Activated naive CD4-positive, alpha-beta T cell treated with anti-CD3 and anti-CD28 coated beads, Interleukin-2, amount 50 U/mL, for 24 hours (primary cell): ENCODE measurements at regions not wholly inside any gene's neighbourhood (a gene's known extent, or its start where the extent isn't known, plus 50 kb on each side); places are given as distances from the start of the nearest gene placed in this dataset.

Experiments
- H3K27ac Mint-ChIP-seq: one replicate; pipeline ENCODE4 v1.8.0; 2021; ENCODE audit warnings: mild to moderate bottlenecking, mixed read lengths
- H3K27me3 Mint-ChIP-seq: one replicate; pipeline ENCODE4 v1.8.0; 2021; ENCODE audit warnings: mixed read lengths
- H3K36me3 Mint-ChIP-seq: one replicate; pipeline ENCODE4 v1.8.0; 2021; ENCODE audit warnings: mixed read lengths
- H3K4me1 Mint-ChIP-seq: one replicate; pipeline ENCODE4 v1.8.0; 2021; ENCODE audit warnings: mixed read lengths
- H3K4me3 Mint-ChIP-seq: one replicate; pipeline ENCODE4 v1.8.0; 2021; ENCODE audit warnings: mild to moderate bottlenecking, mixed read lengths
- H3K9me3 Mint-ChIP-seq: one replicate; pipeline ENCODE4 v1.8.0; 2021; ENCODE audit warnings: mixed read lengths

DNA sequence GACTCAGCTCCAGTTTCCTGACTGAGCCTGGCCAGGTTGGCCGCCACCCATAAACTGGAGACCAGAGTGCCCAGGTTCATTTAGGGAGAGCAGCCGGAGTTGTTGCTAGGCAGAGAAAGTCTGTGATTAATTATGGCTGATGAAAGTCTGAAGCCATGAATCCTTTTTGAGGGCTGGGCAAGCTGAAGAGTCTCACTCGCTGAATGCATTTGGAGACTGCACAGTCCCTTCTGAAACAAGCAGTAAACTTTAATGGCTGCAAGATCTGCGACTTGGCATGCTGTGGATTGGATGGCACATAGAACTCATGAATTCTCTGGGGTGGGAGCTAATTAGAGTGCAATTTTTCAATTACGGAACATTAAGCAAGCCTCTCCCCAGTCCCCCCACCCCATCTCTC lies 282.1 kb downstream of the RPLP1 start:
- Mint-ChIP-seq H3K36me3 (no peaks in the 10 kb centered on the region), H3K9me3 (no peaks in the 10 kb centered on the region), H3K4me3 (no peak overlapping the region), H3K27me3 (peaks cover 1% of the 10 kb centered on the region), H3K4me1 (peaks cover 27% of the 10 kb centered on the region), H3K27ac (peak overlapping the region; percentile 41)

DNA sequence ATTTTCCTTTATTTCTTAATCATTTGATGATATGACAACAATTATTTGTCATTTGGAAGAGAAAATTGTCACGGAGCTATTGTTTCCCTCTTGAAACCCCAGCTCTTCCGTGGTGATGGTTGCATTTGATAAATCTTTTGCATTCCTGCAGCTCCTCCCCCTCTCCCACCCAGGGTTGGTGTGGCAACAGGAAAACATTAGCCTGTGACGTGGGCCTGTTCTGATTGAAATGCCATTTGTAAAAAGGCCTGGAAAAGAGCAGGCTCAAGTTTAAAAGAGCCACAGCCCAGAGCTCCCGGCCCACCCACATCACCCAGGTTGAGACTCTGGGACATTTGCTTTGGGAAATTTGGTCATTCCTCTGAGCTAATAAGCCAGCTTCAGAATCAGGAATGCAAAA lies 282.5 kb downstream of the RPLP1 start:
- no peak overlapping the region for H3K4me3 Mint-ChIP-seq
- no peaks in the 10 kb centered on the region for H3K9me3 Mint-ChIP-seq
- peaks cover 25% of the 10 kb centered on the region for H3K4me1 Mint-ChIP-seq
- peaks cover 1% of the 10 kb centered on the region for H3K27me3 Mint-ChIP-seq
- H3K36me3 Mint-ChIP-seq, result no peaks in the 10 kb centered on the region
- no peak overlapping the region for H3K27ac Mint-ChIP-seq

DNA sequence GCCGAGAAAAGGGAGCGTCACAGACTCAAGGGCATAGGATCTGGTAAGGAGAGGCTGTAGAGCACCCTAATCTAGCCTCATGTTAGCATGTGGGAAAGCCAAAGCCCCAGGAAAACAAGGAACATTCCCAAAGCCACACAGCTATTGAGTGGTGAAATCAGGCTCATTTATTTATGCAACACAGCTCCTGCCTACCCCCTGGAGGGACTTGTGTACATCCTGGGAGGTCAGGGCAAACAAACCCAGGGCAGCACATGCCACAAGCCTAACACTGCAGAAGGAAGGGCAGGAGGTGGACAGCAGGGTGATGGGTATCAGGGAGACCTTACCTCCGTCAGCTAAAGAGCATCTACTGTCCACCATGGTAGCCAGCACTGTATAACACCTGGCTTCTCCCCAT lies 283.5 kb downstream of the RPLP1 start:
- Mint-ChIP-seq H3K27me3 (peaks cover 1% of the 10 kb centered on the region), H3K36me3 (peaks cover 1% of the 10 kb centered on the region), H3K27ac (no peak overlapping the region), H3K4me1 (peaks cover 17% of the 10 kb centered on the region), H3K4me3 (no peak overlapping the region), H3K9me3 (no peaks in the 10 kb centered on the region)

DNA sequence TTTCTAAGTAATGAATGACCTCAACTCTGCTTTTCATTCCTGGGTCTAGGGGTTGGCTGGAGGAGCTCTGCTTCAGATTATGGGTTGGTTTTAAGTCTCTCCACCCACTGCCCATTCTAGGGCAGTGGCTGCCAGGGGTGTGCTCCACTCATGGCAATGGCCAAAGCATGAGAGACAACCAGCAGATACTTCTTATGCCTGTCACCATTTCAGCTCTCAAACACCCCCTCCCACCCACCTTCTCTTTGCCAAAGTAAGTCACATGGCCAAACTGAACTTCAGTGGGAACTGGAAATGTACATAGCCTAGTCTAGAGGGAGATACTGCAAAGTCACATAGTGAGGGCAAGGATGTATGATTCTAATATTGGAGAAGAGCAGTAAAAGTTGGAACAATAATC lies 285.3 kb downstream of the RPLP1 start:
- peaks cover 12% of the 10 kb centered on the region for H3K4me1 Mint-ChIP-seq
- no peak overlapping the region for H3K4me3 Mint-ChIP-seq
- H3K36me3 Mint-ChIP-seq, result peaks cover 1% of the 10 kb centered on the region

DNA sequence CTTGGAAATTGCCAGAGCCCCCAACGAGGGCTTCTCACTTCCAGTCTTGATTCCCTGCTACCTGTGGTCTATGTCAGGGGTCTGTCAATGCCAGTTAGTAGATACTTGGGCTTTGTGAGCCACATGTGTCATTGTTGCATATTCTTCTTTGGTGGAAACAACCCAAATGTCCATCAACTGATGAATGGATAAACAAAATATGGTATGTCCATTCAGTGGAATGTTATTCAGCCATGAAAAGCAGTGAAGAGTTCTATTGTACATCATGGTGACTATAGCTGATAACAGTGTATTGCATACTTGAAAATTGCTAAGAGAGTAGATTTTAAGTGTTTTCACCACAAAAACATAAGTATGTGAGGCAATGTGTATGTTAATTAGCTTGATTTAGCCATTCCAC lies 288.1 kb downstream of the RPLP1 start:
- H3K4me1 Mint-ChIP-seq, result peaks cover 31% of the 10 kb centered on the region
- H3K9me3 Mint-ChIP-seq, result no peaks in the 10 kb centered on the region
- no peak overlapping the region for H3K4me3 Mint-ChIP-seq
- H3K27ac Mint-ChIP-seq, result peak overlapping the region; percentile 79
- peaks cover 1% of the 10 kb centered on the region for H3K27me3 Mint-ChIP-seq
- peaks cover 1% of the 10 kb centered on the region for H3K36me3 Mint-ChIP-seq

More for the DNA sequence above, 285.3 kb downstream of the RPLP1 start:
- Mint-ChIP-seq H3K27me3 (peaks cover 1% of the 10 kb centered on the region), H3K9me3 (no peaks in the 10 kb centered on the region), H3K27ac (no peak overlapping the region)

DNA sequence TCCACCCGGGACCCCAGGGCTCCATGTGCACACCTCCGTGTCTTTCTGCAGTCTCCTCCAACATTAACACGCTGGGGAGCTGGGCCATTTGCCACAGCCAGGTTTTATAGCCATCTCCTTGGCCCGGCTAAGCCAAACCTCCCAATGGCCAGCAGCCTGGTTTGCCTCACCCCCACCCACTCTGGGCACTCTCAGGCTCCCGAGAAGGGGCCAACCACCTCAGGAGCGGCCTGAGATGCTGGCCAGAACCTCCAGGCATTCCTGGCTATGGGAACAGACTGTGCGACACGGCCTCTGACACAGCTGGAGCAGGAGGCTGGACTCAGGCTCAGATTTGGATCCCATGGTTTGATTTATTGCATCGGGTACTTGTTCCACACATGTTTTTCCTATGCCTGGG lies 289.7 kb downstream of the RPLP1 start:
- H3K4me3 Mint-ChIP-seq, result no peak overlapping the region
- H3K27me3 Mint-ChIP-seq, result peaks cover 4% of the 10 kb centered on the region
- H3K27ac Mint-ChIP-seq, result no peak overlapping the region
- peaks cover 1% of the 10 kb centered on the region for H3K36me3 Mint-ChIP-seq
- peaks cover 35% of the 10 kb centered on the region for H3K4me1 Mint-ChIP-seq
- no peaks in the 10 kb centered on the region for H3K9me3 Mint-ChIP-seq

DNA sequence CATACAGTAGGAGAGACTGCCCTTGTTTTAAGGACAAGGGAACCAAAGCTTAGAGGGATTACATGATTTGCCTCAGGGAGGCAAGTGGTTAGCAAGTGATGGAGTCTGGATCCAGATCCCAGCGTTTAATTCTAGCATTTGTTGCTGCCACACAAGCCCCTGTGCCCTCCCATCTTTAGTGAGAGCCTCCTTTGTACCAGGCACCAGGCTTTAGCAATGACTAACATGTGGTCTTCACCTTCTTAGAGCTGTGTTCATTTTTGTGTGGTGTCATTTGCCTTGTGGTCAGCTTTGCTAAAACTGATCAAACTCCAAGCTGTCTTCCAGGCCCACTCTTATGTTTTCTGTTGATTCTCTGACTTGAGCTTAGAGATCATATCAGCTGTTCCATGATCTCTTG lies 290.5 kb downstream of the RPLP1 start:
- no peak overlapping the region for H3K4me3 Mint-ChIP-seq
- no peaks in the 10 kb centered on the region for H3K9me3 Mint-ChIP-seq
- H3K36me3 Mint-ChIP-seq, result peaks cover 1% of the 10 kb centered on the region
- no peak overlapping the region for H3K27ac Mint-ChIP-seq
- H3K4me1 Mint-ChIP-seq, result peaks cover 35% of the 10 kb centered on the region
- peaks cover 4% of the 10 kb centered on the region for H3K27me3 Mint-ChIP-seq

DNA sequence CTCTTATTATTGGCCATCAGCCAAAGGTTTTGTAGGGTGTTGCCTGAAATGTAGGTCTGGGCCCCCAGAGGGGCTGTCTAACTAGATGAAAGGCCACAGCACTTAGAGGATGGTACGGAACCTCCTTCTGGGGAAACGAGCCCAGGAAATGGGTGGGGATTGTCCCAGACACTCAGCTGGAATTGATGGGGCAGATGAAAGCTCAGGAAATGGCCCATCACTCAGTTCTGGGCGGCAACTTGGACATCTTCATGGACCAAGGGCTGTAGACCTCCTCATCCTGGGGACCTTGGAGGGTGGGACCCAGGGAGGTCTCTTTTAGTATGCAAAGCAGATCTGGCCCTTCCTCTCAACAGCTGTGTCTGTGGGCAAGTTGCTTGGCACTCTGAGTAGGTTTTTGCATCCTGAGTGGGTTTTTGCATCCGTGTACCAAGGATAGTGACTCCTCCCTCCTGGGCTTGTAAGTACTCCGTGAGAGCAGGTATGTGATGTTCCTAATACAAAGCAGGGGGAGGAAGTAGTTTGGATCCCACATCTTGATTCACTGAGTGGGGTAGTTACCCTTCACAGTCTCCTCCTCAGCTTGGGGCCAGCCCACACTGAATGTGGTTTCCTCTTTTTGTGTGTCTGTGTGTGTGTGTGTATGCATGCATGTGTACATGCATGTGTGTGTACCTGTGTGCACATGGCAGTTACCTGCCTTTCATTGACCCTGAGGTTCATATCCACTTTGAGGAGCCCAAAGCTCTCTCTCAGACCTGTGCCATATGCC lies 292.0 kb downstream of the RPLP1 start:
- no peak overlapping the region for H3K4me3 Mint-ChIP-seq
- H3K4me1 Mint-ChIP-seq, result peaks cover 37% of the 10 kb centered on the region
- H3K27ac Mint-ChIP-seq, result no peak overlapping the region
- H3K27me3 Mint-ChIP-seq, result peaks cover 4% of the 10 kb centered on the region
- no peaks in the 10 kb centered on the region for H3K9me3 Mint-ChIP-seq
- H3K36me3 Mint-ChIP-seq, result peaks cover 1% of the 10 kb centered on the region

DNA sequence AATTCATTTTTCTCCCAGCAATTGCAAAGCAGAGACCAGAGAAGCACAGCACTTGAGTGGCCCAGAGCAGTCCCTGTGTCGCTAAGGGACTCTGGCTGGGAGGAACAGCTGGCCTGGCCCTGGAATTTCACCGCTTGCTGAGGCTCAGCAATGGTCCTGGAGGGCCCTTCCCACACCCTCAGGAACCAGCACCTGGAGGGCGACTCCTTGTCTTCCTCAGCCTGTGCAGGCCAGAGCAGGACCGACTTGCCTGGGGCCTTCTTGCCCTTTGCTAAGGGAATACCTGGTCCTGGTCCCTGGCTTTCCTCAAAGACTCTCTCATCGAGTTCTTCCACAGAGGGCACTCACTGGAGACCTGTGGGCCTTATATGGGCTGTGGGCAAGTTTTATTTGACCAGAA lies 294.6 kb downstream of the RPLP1 start:
- Mint-ChIP-seq H3K36me3 (peaks cover 3% of the 10 kb centered on the region), H3K4me3 (no peak overlapping the region), H3K27ac (no peak overlapping the region), H3K9me3 (peaks cover 4% of the 10 kb centered on the region), H3K27me3 (peaks cover 4% of the 10 kb centered on the region), H3K4me1 (peaks cover 58% of the 10 kb centered on the region)

DNA sequence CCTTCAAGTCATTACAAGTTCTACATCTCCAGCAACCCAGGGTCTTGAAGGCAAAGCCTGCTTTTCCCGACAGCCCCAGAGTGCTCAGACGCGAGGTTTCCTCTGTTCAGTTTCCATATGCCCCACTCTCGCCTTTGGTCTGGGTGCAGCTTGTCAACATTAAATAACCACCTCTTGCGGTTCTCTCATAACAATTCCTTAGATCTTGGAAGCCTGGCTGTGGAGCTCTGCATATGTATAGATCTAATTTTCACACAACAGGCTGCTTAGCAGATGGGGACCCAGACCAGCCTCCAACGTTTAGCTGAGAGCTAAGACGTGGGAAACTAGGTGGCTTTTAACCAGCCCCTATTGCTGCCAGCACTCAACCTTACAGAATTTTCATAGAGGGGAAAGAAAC lies 295.5 kb downstream of the RPLP1 start:
- Mint-ChIP-seq H3K27ac (no peak overlapping the region), H3K4me3 (no peak overlapping the region), H3K9me3 (peaks cover 10% of the 10 kb centered on the region), H3K36me3 (peaks cover 7% of the 10 kb centered on the region), H3K4me1 (peaks cover 63% of the 10 kb centered on the region), H3K27me3 (peaks cover 4% of the 10 kb centered on the region)

DNA sequence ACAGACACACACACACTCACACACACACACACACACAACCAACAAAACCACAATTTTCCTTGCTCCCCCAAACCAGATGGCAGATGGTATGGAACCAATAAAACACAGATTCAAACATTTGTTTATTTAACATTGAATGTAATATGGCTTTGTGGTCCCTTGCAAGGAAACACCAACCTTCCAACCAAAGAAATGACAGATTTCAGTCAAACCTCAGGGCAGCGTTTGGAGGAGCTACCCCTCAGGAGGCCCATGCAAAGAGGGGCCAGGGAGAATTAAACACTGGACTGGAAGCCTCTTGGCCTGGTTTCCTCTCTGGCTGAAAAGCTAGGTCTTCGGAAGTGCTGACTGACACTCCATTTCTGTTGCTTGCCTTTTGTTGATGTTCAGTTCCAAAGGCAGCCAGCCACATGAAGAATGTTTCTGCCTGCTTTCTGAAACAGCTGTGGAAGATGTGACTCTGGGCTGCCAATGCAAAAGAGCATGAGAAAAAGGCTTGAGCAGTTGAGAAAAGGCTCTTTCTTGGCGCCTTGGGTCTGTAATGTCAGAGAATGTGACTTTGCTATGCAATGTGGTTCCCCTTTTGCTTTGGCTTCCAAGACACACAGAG lies 296.1 kb downstream of the RPLP1 start:
- no peak overlapping the region for H3K27ac Mint-ChIP-seq
- H3K9me3 Mint-ChIP-seq, result peaks cover 14% of the 10 kb centered on the region
- no peak overlapping the region for H3K4me3 Mint-ChIP-seq
- peaks cover 63% of the 10 kb centered on the region for H3K4me1 Mint-ChIP-seq
- H3K27me3 Mint-ChIP-seq, result peaks cover 4% of the 10 kb centered on the region
- peaks cover 9% of the 10 kb centered on the region for H3K36me3 Mint-ChIP-seq

DNA sequence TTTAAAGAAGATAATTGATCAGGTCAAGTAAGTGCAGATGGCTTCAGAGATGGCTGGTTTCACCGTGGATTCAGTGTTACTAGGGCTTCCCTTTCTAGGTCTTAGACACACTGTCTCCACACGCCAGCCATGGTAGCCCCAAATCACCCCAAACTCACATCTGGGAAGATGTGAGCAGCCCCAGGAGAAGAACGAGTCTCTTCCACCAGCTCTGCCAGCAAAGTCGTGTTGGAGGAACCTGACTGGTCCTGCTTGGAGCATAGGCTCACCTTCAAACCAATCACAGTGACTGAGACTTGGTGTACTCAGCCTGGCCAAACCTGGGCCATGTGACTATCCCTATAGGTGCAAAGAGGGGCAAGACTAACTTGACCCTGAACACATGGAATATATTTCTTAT lies 296.7 kb downstream of the RPLP1 start:
- no peak overlapping the region for H3K4me3 Mint-ChIP-seq
- peaks cover 9% of the 10 kb centered on the region for H3K36me3 Mint-ChIP-seq
- peaks cover 63% of the 10 kb centered on the region for H3K4me1 Mint-ChIP-seq
- H3K9me3 Mint-ChIP-seq, result peaks cover 14% of the 10 kb centered on the region
- no peak overlapping the region for H3K27ac Mint-ChIP-seq
- H3K27me3 Mint-ChIP-seq, result peaks cover 4% of the 10 kb centered on the region

DNA sequence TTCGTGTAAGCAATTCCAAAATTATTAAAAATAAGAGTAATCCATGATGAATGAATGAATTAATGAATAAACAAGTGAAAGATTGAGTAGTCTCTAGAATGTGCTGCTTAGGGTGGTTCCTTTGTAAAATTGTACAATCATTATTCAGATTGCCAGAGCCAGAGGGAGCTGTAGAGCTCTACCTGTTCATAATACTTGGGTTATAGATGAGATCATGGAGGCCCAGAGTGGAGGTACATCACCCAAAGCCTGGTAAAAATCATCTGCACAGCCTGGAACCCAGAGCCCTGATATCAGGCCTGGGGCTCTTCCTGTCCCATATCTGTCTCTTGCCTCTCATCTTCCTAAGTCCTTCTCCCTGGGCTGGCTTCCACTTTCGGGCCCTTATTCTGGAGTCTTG lies 297.2 kb downstream of the RPLP1 start:
- peaks cover 14% of the 10 kb centered on the region for H3K9me3 Mint-ChIP-seq
- peaks cover 9% of the 10 kb centered on the region for H3K36me3 Mint-ChIP-seq
- no peak overlapping the region for H3K4me3 Mint-ChIP-seq
- peak overlapping the region; percentile 53 for H3K27ac Mint-ChIP-seq
- H3K27me3 Mint-ChIP-seq, result peaks cover 4% of the 10 kb centered on the region
- peaks cover 63% of the 10 kb centered on the region for H3K4me1 Mint-ChIP-seq

DNA sequence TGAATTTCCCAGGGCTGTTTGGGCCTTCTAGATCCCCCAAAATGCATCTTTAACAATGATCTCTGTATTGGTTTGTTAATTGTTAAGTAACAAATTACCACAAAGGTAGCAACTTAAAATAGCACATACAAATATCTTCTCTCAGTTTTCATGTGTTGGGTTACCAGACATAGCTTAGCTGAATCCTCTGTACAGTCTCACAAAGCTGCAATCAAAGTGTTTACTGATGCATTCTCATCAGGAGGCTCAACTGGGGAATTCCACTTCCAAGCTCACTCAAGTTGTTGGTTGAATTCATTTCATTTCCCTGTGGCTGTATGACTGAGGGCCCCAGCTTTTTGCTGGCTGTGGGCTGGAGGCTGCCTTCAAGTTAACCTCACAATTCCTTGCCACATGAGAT lies 297.6 kb downstream of the RPLP1 start:
- Mint-ChIP-seq H3K36me3 (peaks cover 9% of the 10 kb centered on the region), H3K4me3 (no peak overlapping the region), H3K9me3 (peaks cover 14% of the 10 kb centered on the region), H3K4me1 (peaks cover 63% of the 10 kb centered on the region), H3K27me3 (peaks cover 4% of the 10 kb centered on the region), H3K27ac (peak overlapping the region; percentile 53)

DNA sequence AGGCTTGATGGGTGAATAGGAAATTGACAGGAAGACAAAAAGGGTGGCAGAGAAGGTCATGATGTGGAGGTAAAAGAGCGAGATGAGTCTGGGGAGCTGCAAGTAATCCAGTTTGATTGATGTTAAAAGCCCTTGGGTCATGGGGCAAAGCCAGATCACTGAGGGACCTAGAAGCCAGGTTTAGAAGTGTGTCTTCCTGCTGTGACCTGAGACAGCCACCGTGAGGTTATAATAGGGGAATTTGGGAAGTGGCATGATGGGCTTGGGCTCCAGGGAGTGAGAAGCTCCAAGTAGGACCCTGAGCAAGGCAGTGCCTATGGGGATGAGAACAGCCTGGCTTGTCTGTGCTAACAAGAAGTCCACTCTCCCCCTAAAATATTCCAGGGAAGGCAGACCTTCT lies 298.5 kb downstream of the RPLP1 start:
- H3K27me3 Mint-ChIP-seq, result peaks cover 4% of the 10 kb centered on the region
- H3K4me3 Mint-ChIP-seq, result no peak overlapping the region
- peaks cover 14% of the 10 kb centered on the region for H3K9me3 Mint-ChIP-seq
- peaks cover 9% of the 10 kb centered on the region for H3K36me3 Mint-ChIP-seq
- H3K27ac Mint-ChIP-seq, result no peak overlapping the region
- peaks cover 67% of the 10 kb centered on the region for H3K4me1 Mint-ChIP-seq

DNA sequence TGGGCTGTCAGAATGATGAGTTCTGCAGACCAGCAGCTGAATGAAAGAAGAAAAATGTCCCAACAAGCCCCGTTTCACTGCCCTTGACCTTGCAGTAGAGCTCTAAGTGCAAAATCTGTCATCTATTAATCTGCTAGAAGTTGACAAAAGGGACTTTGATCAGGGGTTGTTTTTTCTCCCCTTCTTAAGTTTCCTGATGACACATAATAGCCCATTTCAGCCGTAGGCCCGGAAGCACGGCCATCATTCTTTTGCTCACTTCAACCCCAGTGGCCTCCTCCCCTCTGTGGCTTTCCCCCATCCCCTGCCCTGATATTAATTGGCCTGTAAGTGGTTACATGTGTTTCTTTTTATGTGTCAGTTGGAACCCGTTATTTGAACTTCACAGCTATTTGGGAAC lies 298.9 kb downstream of the RPLP1 start:
- Mint-ChIP-seq H3K4me1 (peaks cover 71% of the 10 kb centered on the region), H3K27me3 (peaks cover 3% of the 10 kb centered on the region), H3K27ac (peak overlapping the region; percentile 81), H3K4me3 (no peak overlapping the region), H3K36me3 (peaks cover 9% of the 10 kb centered on the region), H3K9me3 (peaks cover 14% of the 10 kb centered on the region)
